ENCODE measurements at regions not wholly inside any gene's neighbourhood (a gene's known extent, or its start where the extent isn't known, plus 50 kb on each side); places are given as distances from the start of the nearest gene placed in this dataset.

GRCh38 chr2:106996171-106996769 lies 110.3 kb upstream of the ST6GAL2 start:
- DNase-seq: no peak
- Mint-ChIP-seq H3K27me3 (peaks cover 3% of the 10 kb centered on the region), H3K4me3 (no peak overlapping the region), H3K9me3 (no peaks in the 10 kb centered on the region), H3K36me3 (ENCODE audit: low read depth) (no peaks in the 10 kb centered on the region), H3K4me1 (peaks cover 1% of the 10 kb centered on the region), H3K27ac (no peak overlapping the region)
- ATAC-seq: no peak

GRCh38 chr2:106997204-106997603 lies 111.2 kb upstream of the ST6GAL2 start:
- peaks cover 3% of the 10 kb centered on the region for H3K27me3 Mint-ChIP-seq
- DNase-seq: no peak
- peaks cover 1% of the 10 kb centered on the region for H3K4me1 Mint-ChIP-seq
- H3K36me3 Mint-ChIP-seq (ENCODE audit: low read depth): no peaks in the 10 kb centered on the region
- no peak overlapping the region for H3K4me3 Mint-ChIP-seq
- H3K27ac Mint-ChIP-seq: no peak overlapping the region
- no peaks in the 10 kb centered on the region for H3K9me3 Mint-ChIP-seq
- no peak for ATAC-seq

GRCh38 chr2:107001062-107001461 lies 115.1 kb upstream of the ST6GAL2 start:
- no peaks in the 10 kb centered on the region for H3K9me3 Mint-ChIP-seq
- H3K36me3 Mint-ChIP-seq (ENCODE audit: low read depth): no peaks in the 10 kb centered on the region
- H3K4me3 Mint-ChIP-seq: no peak overlapping the region
- H3K27ac Mint-ChIP-seq: no peak overlapping the region
- no peak for ATAC-seq
- DNase-seq: no peak
- peaks cover under 1% of the 10 kb centered on the region for H3K27me3 Mint-ChIP-seq
- H3K4me1 Mint-ChIP-seq: peaks cover under 1% of the 10 kb centered on the region

- no peaks in the 10 kb centered on the region for H3K4me1 Mint-ChIP-seq
- H3K36me3 Mint-ChIP-seq (ENCODE audit: low read depth): no peaks in the 10 kb centered on the region
- H3K27ac Mint-ChIP-seq: no peak overlapping the region
- DNase-seq (no peak), ATAC-seq (no peak)
- no peaks in the 10 kb centered on the region for H3K27me3 Mint-ChIP-seq
- no peak overlapping the region for H3K4me3 Mint-ChIP-seq
- no peaks in the 10 kb centered on the region for H3K9me3 Mint-ChIP-seq
Measured at GRCh38 chr2:107001551-107001950, 115.6 kb upstream of the ST6GAL2 start.

GRCh38 chr2:107001964-107002696 lies 116.2 kb upstream of the ST6GAL2 start:
- Mint-ChIP-seq H3K9me3 (no peaks in the 10 kb centered on the region), H3K27ac (no peak overlapping the region), H3K36me3 (ENCODE audit: low read depth) (no peaks in the 10 kb centered on the region), H3K4me1 (no peaks in the 10 kb centered on the region), H3K4me3 (no peak overlapping the region), H3K27me3 (no peaks in the 10 kb centered on the region)
- DNase-seq (no peak), ATAC-seq (no peak)

- H3K36me3 Mint-ChIP-seq (ENCODE audit: low read depth): no peaks in the 10 kb centered on the region
- DNase-seq (no peak), ATAC-seq (no peak)
- H3K9me3 Mint-ChIP-seq: no peaks in the 10 kb centered on the region
- no peaks in the 10 kb centered on the region for H3K27me3 Mint-ChIP-seq
- no peak overlapping the region for H3K27ac Mint-ChIP-seq
- no peak overlapping the region for H3K4me3 Mint-ChIP-seq
- H3K4me1 Mint-ChIP-seq: no peaks in the 10 kb centered on the region
Measured at GRCh38 chr2:107002735-107003134, 116.8 kb upstream of the ST6GAL2 start.

- ATAC-seq (no peak), DNase-seq (no peak)
- no peak overlapping the region for H3K27ac Mint-ChIP-seq
- H3K9me3 Mint-ChIP-seq: no peaks in the 10 kb centered on the region
- H3K4me1 Mint-ChIP-seq: no peaks in the 10 kb centered on the region
- no peaks in the 10 kb centered on the region for H3K36me3 Mint-ChIP-seq (ENCODE audit: low read depth)
- no peaks in the 10 kb centered on the region for H3K27me3 Mint-ChIP-seq
- no peak overlapping the region for H3K4me3 Mint-ChIP-seq
Measured at GRCh38 chr2:107005853-107006252, 119.9 kb upstream of the ST6GAL2 start.

- H3K36me3 Mint-ChIP-seq (ENCODE audit: low read depth): no peaks in the 10 kb centered on the region
- no peaks in the 10 kb centered on the region for H3K9me3 Mint-ChIP-seq
- no peak overlapping the region for H3K27ac Mint-ChIP-seq
- no peak for DNase-seq
- no peak overlapping the region for H3K4me3 Mint-ChIP-seq
- H3K27me3 Mint-ChIP-seq: no peaks in the 10 kb centered on the region
- H3K4me1 Mint-ChIP-seq: no peaks in the 10 kb centered on the region
- ATAC-seq: no peak
Measured at GRCh38 chr2:107006836-107007235, 120.9 kb upstream of the ST6GAL2 start.

GRCh38 chr2:107007927-107008326 lies 122.0 kb upstream of the ST6GAL2 start:
- Mint-ChIP-seq H3K36me3 (ENCODE audit: low read depth) (no peaks in the 10 kb centered on the region), H3K9me3 (no peaks in the 10 kb centered on the region), H3K27ac (no peak overlapping the region), H3K4me3 (no peak overlapping the region), H3K27me3 (no peaks in the 10 kb centered on the region), H3K4me1 (no peaks in the 10 kb centered on the region)
- DNase-seq: no peak
- ATAC-seq: no peak

GRCh38 chr2:107008843-107009242 lies 122.9 kb upstream of the ST6GAL2 start:
- H3K27ac Mint-ChIP-seq: no peak overlapping the region
- no peaks in the 10 kb centered on the region for H3K27me3 Mint-ChIP-seq
- ATAC-seq: no peak
- H3K36me3 Mint-ChIP-seq (ENCODE audit: low read depth): no peaks in the 10 kb centered on the region
- H3K4me1 Mint-ChIP-seq: no peaks in the 10 kb centered on the region
- no peak overlapping the region for H3K4me3 Mint-ChIP-seq
- no peaks in the 10 kb centered on the region for H3K9me3 Mint-ChIP-seq
- DNase-seq: no peak

- no peaks in the 10 kb centered on the region for H3K9me3 Mint-ChIP-seq
- no peak overlapping the region for H3K27ac Mint-ChIP-seq
- no peak overlapping the region for H3K4me3 Mint-ChIP-seq
- DNase-seq (no peak), ATAC-seq (no peak)
- no peaks in the 10 kb centered on the region for H3K27me3 Mint-ChIP-seq
- H3K36me3 Mint-ChIP-seq (ENCODE audit: low read depth): no peaks in the 10 kb centered on the region
- H3K4me1 Mint-ChIP-seq: no peaks in the 10 kb centered on the region
Measured at GRCh38 chr2:107009275-107009674, 123.3 kb upstream of the ST6GAL2 start.

GRCh38 chr2:107012714-107013306 lies 126.8 kb upstream of the ST6GAL2 start:
- ATAC-seq (no peak), DNase-seq (no peak)
- no peaks in the 10 kb centered on the region for H3K36me3 Mint-ChIP-seq (ENCODE audit: low read depth)
- no peak overlapping the region for H3K27ac Mint-ChIP-seq
- H3K4me3 Mint-ChIP-seq: no peak overlapping the region
- H3K27me3 Mint-ChIP-seq: no peaks in the 10 kb centered on the region
- H3K4me1 Mint-ChIP-seq: no peaks in the 10 kb centered on the region
- no peaks in the 10 kb centered on the region for H3K9me3 Mint-ChIP-seq

GRCh38 chr2:107013884-107014283 lies 127.9 kb upstream of the ST6GAL2 start:
- no peak overlapping the region for H3K4me3 Mint-ChIP-seq
- H3K4me1 Mint-ChIP-seq: no peaks in the 10 kb centered on the region
- no peaks in the 10 kb centered on the region for H3K27me3 Mint-ChIP-seq
- DNase-seq (no peak), ATAC-seq (no peak)
- H3K9me3 Mint-ChIP-seq: no peaks in the 10 kb centered on the region
- H3K27ac Mint-ChIP-seq: no peak overlapping the region
- no peaks in the 10 kb centered on the region for H3K36me3 Mint-ChIP-seq (ENCODE audit: low read depth)

GRCh38 chr2:107018366-107018765 lies 132.4 kb upstream of the ST6GAL2 start:
- no peak overlapping the region for H3K4me3 Mint-ChIP-seq
- ATAC-seq (no peak), DNase-seq (no peak)
- H3K27ac Mint-ChIP-seq: no peak overlapping the region
- H3K27me3 Mint-ChIP-seq: no peaks in the 10 kb centered on the region
- no peaks in the 10 kb centered on the region for H3K4me1 Mint-ChIP-seq
- no peaks in the 10 kb centered on the region for H3K36me3 Mint-ChIP-seq (ENCODE audit: low read depth)
- H3K9me3 Mint-ChIP-seq: peaks cover 4% of the 10 kb centered on the region

GRCh38 chr2:107020392-107020791 lies 134.4 kb upstream of the ST6GAL2 start:
- ATAC-seq: no peak
- Mint-ChIP-seq H3K4me1 (no peaks in the 10 kb centered on the region), H3K36me3 (ENCODE audit: low read depth) (no peaks in the 10 kb centered on the region), H3K27ac (no peak overlapping the region), H3K27me3 (no peaks in the 10 kb centered on the region), H3K9me3 (peaks cover 4% of the 10 kb centered on the region), H3K4me3 (no peak overlapping the region)
- DNase-seq: no peak

All from activated naive CD8-positive, alpha-beta T cell treated with anti-CD3 and anti-CD28 coated beads, Interleukin-2, amount 50 U/mL, for 24 hours (primary cell).